Suprapubic skin (tissue), 3 donors: ENCODE measurements at regions not wholly inside any gene's neighbourhood (a gene's known extent, or its start where the extent isn't known, plus 50 kb on each side); places are given as distances from the start of the nearest gene placed in this dataset.

Experiments
- CTCF ChIP-seq, 2 donors: fragments of 200-600 bp in 1 of 2; fragments of 450-650 bp in 1 of 2; sonication (generic) in 1 of 2; IDR thresholded peaks; one replicate each; pipeline ENCODE4 v1.5.1; 2016 to 2019; ENCODE audit warnings: antibody characterized with exemption in 2 of 2, mild to moderate bottlenecking in 1 of 2, moderate library complexity in 1 of 2
- EP300 ChIP-seq: sonication (generic); formaldehyde crosslinking; IDR thresholded peaks from one replicate; pipeline ENCODE4 v1.6.1; 2017; ENCODE audit warnings: antibody characterized with exemption
- POLR2A ChIP-seq, 2 donors: fragments of 450-650 bp; IDR thresholded peaks; one replicate each; pipeline ENCODE4 v1.6.1; 2017; ENCODE audit warnings: antibody characterized with exemption in 2 of 2, mild to moderate bottlenecking in 2 of 2, moderate library complexity in 2 of 2

GRCh38 chr1:165070675-165071074 lies 285.8 kb downstream of the LMX1A start:
- TF ChIP-seq POLR2A (IDR thresholded peaks at IDR 0.05) (no peak), CTCF (IDR thresholded peaks at IDR 0.05) (no peak), EP300 (no peak)
